GM13976 (cell line): ENCODE measurements at regions not wholly inside any gene's neighbourhood (a gene's known extent, or its start where the extent isn't known, plus 50 kb on each side); places are given as distances from the start of the nearest gene placed in this dataset.

Experiments used
- DNase-seq: peaks from one replicate; pipeline ENCODE4 v3.0.0; 2012; ENCODE audit warnings: low spot score
- CTCF ChIP-seq: IDR thresholded peaks from 2 replicates; pipeline ENCODE4 v1.5.1; 2012; ENCODE audit warnings: borderline replicate concordance, mild to moderate bottlenecking; ENCODE audit not compliant: insufficient read depth; ENCODE audit errors: extremely low read depth, missing control alignments, control extremely low read depth
- in situ Hi-C: fragments of 300-500 bp; cut with MboI; formaldehyde crosslinking; loops from one replicate; pipeline ENCODE4 v1.12.0; 2022; ENCODE audit warnings: low sequenced_read_pairs, mixed read lengths, inconsistent platforms; ENCODE audit not compliant: unreplicated experiment

- DNase-seq = no peak
- no peak for TF ChIP-seq CTCF
- in situ Hi-C loops = no loop called here
Observed at GRCh38 chr2:144847347-144848080, 327.6 kb upstream of the ZEB2 start.

GRCh38 chr2:144836635-144837350 is 316.9 kb upstream of the ZEB2 start:
- in situ Hi-C loops = no loop called here
- no peak for DNase-seq
- no peak for TF ChIP-seq CTCF

- in situ Hi-C loops = no loop called here
- DNase-seq = no peak
- no peak for TF ChIP-seq CTCF
Observed at GRCh38 chr2:144835634-144836350, 315.9 kb upstream of the ZEB2 start.

- TF ChIP-seq CTCF = no peak
- no peak for DNase-seq
- in situ Hi-C loops = no loop called here
Observed at GRCh38 chr2:144834998-144835633, 315.2 kb upstream of the ZEB2 start.

- no peak for TF ChIP-seq CTCF
- in situ Hi-C loops = no loop called here
- DNase-seq = no peak
Observed at GRCh38 chr2:144834363-144834762, 314.4 kb upstream of the ZEB2 start.

- in situ Hi-C loops = no loop called here
- no peak for DNase-seq
- TF ChIP-seq CTCF = no peak
Observed at GRCh38 chr2:144833075-144833637, 313.2 kb upstream of the ZEB2 start.
